GM21529 (cell line): ENCODE measurements at regions not wholly inside any gene's neighbourhood (a gene's known extent, or its start where the extent isn't known, plus 50 kb on each side); places are given as distances from the start of the nearest gene placed in this dataset.
"Not testable (repeated sequence)": the region's sequence is repeated elsewhere in the genome, so short reads cannot be mapped to it uniquely, and the experiment has no call there.

Experiments used
- ATAC-seq: cut with Tn5 transposase; IDR thresholded peaks from one replicate; pipeline ENCODE4 v1.9.1; 2021; ENCODE audit not compliant: unreplicated experiment

- no peak for ATAC-seq
Observed at GRCh38 chr15:89024418-89024817, 63.8 kb upstream of the ABHD2 start.

DNA sequence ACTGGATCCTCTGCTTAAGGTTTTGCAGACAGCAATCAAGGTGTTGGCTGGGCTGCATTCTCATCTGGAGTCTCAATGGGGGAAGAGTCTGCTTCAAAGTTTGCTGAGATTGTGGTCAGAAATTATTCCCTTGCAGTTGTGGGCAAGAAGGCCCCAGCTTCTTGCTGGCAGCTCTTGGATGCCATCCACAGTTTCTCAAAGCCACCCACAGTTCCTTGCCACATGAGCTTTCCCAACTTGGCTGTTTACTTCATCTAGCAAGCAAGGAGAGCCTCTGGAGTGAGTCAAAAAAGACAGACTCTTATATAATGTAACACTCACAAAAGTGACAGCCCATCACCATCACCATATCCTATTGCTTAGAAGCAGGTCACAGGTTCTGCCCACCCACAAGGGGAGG, 62.1 kb upstream of the ABHD2 start:
- no peak for ATAC-seq

- ATAC-seq: no peak
Observed at GRCh38 chr15:89028036-89028435, 60.2 kb upstream of the ABHD2 start.

- no peak for ATAC-seq
Observed at GRCh38 chr15:89030311-89030710, 57.9 kb upstream of the ABHD2 start.

DNA sequence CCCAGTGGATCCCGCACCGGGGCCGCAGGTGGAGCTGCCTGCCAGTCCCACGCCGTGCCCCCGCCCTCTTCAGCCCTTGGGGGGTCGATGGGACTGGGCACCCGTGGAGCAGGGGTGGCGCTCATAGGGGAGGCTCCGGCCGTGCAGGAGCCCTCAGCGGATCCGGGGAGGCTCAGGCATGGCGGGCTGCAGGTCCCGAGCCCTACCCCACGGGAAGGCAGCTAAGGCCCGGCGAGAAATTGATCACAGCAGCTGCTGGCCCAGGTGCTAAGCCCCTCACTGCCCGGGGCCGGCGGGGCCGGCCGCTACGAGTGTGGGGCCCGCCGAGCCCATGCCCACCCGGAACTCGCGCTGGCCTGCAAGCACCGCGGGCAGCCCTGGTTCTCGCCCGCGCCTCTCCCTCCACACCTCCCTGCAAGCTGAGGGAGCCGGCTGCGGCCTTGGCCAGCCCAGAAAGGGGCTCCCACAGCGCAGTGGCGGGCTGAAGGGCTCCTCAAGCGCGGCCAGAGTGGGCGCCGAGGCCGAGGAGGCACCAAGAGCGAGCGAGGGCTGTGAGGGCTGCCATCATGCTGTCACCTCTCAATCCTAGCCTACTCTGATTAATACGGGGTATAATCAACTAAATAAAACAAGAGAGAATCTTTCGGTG, 56.5 kb upstream of the ABHD2 start:
- not testable (repeated sequence) for ATAC-seq

- no peak for ATAC-seq
Observed at GRCh38 chr15:89034305-89034704, 54.0 kb upstream of the ABHD2 start.

DNA sequence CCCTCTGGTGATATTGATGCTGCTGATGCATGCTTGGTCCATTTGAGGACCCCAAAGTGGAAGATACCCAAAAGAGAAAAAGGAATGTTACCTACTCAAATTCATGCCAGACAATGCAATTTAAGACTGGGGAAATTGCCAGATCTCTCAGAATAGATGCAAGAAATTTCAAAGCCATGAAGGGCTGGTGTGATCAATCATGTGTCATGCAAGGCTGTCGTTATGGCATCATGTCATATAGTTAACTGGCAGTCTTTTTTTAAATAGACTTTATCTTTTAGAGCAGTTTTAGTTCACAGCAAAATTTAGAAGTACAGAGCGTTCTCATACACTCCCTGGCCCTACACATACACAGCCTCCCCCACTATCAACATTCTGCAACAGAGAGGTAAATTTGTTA, 53.1 kb upstream of the ABHD2 start:
- ATAC-seq: no peak

GRCh38 chr15:89035658-89036057, 52.6 kb upstream of the ABHD2 start:
- no peak for ATAC-seq

DNA sequence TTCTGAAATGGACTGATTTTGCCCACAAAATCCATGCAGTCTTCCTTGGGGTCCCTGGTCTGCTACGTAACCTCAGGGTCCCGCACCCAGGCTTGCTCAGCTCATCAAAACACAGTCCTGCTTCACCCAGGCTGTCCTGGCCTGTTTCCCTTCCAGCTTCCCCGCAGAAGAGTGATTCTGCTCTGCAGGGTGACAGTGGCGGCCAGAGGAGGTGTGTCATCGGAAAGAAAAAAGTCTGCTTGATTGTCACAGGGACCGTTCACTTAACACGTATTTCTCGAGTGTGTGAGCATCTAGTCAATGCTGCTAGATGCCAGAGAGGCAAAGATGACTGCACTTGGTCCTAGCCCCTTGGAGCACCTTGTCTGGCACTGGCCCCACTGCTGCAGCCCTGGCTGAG, 50.1 kb upstream of the ABHD2 start:
- ATAC-seq: no peak
